HG03558 (cell line): ENCODE measurements at regions not wholly inside any gene's neighbourhood (a gene's known extent, or its start where the extent isn't known, plus 50 kb on each side); places are given as distances from the start of the nearest gene placed in this dataset.

Source experiments
- ATAC-seq: cut with Tn5 transposase; IDR thresholded peaks from one replicate; pipeline ENCODE4 v1.9.1; 2021; ENCODE audit warnings: moderate number of reproducible peaks; ENCODE audit not compliant: unreplicated experiment; ENCODE audit errors: extremely low read depth

DNA sequence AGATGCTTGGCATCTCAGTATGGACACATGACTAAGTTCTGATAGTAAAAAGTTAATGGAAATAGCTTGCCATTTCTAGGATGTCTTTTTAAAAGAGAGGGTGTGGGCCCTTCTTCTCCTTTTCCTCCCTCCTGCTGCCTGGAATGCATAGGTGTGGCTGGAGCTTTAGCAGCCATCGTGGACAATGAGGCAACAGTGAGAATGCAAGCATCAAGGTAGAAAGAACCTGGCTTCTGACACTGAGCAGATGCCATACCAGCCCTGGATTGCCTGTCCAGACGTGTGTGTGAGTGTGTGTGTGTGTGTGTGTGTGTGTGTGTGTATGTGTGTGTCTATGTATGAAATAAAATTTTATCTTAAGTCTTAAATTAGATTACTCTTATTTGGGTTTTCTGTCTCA, 660.1 kb downstream of the XIRP2 start:
- no peak for ATAC-seq

GRCh38 chr2:167544602-167545001, 656.3 kb downstream of the XIRP2 start:
- ATAC-seq, result no peak

DNA sequence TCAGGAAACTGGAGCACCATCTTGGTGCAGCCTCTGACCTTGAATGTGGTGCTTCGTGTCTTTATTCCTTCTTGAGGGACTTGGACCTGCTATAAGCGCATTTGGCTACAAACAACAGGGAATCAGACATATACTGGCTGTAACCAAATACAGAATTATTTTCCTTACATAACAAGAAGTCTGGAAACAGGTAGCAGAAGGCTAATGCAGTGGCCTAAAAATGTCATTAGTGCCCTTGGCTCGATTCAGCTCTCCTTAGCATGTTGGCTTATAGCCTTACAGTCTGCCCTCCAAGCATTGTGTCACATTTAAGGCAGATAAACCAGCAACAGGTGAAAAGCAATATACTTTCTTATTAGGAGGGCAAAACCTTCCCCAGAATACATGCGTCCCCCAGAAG, 655.4 kb downstream of the XIRP2 start:
- ATAC-seq, result no peak

GRCh38 chr2:167537743-167538142, 649.5 kb downstream of the XIRP2 start:
- no peak for ATAC-seq

GRCh38 chr2:167534443-167534842, 646.2 kb downstream of the XIRP2 start:
- no peak for ATAC-seq

- no peak for ATAC-seq
Measured at GRCh38 chr2:167524786-167525185, 636.5 kb downstream of the XIRP2 start.

DNA sequence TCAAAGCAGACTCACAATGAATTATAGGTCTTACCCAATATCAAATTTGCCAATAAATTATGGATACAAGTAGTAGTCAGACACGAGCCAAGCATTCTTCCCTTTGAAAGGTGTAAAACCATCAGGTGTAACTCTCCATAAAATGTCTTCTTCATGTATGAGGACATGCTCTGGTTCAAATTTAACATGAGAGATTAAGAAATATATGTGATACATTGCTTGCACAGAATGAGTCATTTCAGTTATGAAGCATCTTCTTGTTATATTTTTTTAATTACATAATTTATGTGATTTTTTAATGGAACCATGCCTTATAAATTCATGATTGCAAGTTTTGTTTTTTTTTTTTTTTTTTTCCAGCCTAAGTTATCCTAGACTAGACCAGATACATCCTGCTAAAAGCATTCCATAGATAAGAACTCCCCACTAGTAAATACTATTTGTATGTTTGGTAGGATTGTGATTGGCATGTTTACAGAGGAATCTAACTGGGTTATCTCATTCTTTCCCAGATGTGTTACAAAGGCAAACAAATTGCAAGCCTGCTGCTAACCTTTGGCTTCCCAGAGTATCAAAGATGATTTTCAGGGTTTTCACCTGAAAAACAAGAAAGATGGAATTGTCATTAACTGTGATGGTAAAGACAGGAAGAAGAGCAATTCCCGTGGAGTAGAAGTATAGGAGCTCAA, 621.9 kb downstream of the XIRP2 start:
- ATAC-seq, result no peak

- no peak for ATAC-seq
Measured at GRCh38 chr2:167509586-167509985, 621.3 kb downstream of the XIRP2 start.

DNA sequence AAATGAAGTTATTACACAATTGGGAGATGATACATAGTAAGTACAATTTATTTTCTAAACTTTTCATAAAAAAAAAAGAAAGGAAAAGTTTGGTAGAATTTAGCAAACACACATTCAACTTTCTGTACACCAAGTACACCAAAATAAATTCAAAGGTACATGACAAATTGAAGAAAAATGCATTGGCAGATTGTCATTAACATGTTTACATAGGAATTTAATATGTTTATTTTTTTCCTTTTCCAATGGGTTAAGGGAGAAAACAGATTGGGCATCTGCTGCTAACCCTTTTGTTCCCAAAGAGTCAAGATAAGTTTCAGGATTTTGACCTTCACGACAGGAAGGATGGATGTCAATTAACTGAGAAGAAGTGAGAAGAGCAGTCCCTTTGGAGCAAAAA, 620.4 kb downstream of the XIRP2 start:
- ATAC-seq, result no peak

DNA sequence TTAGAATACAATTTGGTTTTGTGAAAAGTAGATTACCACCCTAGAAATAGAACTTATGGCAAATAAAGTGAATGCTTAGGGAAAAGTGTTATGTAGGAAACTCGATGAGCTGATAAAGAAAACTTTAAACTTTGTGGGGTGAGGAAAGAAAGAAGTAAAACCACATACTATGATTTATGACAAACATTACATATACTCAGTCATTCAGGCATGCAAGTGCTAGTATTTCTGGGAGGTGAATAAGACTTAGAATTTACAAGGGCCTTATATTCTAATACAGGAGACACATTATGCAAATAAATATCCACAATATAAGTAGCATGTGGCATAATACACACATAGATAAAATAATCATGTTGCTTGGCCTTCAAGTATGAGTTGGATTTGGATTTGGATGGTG, 618.1 kb downstream of the XIRP2 start:
- ATAC-seq, result no peak

GRCh38 chr2:167504695-167505094, 616.4 kb downstream of the XIRP2 start:
- no peak for ATAC-seq

DNA sequence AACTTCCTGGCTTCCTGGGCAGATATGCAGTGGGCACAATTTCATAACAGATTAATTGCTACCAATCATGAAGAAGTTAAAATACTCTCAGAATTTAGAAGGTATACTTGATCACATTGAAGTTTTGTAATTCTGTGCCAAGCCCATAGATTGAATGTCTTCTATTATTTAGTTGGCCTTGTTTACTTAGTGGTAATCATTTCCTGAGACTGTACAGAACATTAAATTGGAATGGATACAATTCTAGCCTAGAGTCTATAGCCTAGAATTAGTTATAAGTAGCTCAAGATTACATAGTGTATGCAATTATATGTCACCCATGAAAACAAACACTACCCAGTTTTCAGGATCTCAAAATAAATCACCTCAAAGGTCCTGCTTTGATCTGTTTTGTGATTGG, 615.8 kb downstream of the XIRP2 start:
- no peak for ATAC-seq

DNA sequence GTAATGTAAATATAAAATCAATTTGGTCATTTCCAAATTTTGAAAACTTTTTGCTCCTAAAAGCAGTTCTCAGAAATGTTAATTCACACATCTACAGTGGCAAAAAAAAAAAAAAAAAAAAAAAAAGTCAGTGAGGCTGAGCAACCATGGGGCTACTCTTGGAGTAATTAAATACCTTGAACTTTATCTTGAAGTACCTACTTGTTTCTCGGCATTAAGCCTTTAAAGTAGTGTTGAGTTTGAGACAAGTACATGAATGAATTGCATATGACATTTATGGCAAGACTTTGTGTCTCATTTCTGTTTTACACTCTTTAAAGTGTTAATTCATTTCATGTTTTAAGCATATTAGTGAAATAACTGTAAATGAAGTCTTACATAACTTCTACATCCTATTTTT, 613.3 kb downstream of the XIRP2 start:
- no peak for ATAC-seq

GRCh38 chr2:167493862-167494261, 605.6 kb downstream of the XIRP2 start:
- ATAC-seq, result no peak

DNA sequence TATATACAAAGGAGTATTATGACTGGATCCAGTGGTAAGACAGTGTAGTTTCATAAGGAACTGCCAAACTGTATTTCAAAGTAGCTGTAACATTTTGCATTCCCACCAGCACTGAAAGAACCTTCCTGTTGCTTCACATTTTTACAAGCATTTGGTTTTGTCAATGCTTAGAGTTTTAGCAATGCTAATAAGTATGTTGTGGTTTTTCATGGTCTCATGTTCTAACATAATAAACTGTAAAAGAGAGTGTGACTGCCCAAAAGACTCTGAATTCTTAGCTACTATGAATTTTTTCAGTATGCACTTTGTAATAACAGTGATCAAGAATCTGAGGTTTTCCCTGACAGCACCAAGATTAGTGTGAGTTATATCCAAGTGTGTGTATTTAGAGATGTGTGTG, 604.2 kb downstream of the XIRP2 start:
- ATAC-seq, result no peak

DNA sequence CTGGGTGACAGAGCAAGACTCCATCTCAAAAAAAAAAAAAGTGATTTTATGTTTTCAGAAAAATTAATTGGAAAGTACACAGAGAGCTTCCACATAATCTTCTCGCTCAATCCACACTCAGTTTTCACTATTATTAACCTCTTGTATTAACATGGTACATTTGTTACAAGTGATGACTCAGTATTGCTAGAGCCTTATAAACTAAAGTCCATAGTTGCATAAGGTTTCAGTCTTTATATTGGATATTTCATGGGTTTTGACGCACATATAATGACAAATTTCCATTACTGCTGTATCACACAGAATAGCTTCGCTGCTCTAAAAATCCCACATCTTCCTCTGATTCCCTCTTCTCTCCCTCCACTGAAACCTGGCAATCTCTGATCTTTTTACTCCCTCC, 603.5 kb downstream of the XIRP2 start:
- no peak for ATAC-seq

GRCh38 chr2:167490455-167490854, 602.2 kb downstream of the XIRP2 start:
- ATAC-seq, result no peak

- no peak for ATAC-seq
Measured at GRCh38 chr2:167489325-167489724, 601.0 kb downstream of the XIRP2 start.

- ATAC-seq, result no peak
Measured at GRCh38 chr2:167487728-167488127, 599.4 kb downstream of the XIRP2 start.

DNA sequence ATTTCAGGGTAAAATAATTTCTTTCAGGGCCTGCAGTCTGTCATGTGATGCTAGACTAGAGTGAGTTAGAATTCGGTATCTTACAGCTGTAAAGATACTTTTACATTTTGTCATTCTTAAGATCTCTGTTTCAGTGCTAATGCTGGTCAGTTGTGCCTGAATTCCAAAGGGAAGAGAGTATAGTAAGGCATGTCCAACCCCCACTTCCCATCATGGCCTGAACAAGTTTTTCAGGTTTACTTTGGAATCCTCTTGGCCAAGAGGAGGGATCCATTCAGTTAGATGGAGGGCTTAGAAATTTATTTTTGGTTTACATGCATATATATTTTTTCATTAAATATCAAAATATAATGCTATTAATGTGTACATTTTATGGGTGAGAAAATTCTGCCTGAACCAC, 596.6 kb downstream of the XIRP2 start:
- no peak for ATAC-seq

DNA sequence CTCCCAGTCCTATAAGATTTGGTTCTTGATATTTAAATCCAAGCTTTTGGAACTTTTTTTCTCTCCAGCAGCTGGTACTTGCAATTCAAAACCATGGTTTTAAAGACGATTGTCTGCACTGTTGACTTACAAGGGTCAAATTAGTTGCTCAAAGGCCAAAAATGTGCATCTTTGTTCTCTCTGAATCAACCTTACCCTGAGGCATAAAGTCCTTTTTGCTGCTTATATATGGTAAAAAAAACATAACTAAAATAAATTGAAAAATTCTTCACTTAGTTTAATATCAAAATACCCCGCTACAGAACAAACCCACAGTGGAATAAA, 592.7 kb downstream of the XIRP2 start:
- ATAC-seq, result no peak

- ATAC-seq, result no peak
Measured at GRCh38 chr2:167480232-167480985, 592.1 kb downstream of the XIRP2 start.
